Thymus (tissue), 11 donors: ENCODE measurements at regions not wholly inside any gene's neighbourhood (a gene's known extent, or its start where the extent isn't known, plus 50 kb on each side); places are given as distances from the start of the nearest gene placed in this dataset.

Experiments
- DNase-seq, 9 donors: peaks; one replicate each; pipeline ENCODE4 v3.0.0-alpha.2; 2013; ENCODE audit warnings: low spot score in 9 of 9, low read depth in 6 of 9, missing footprints in 1 of 9
- H3K27ac ChIP-seq, 2 donors: one replicate each; pipeline ENCODE4 v1.5.1; 2013; ENCODE audit warnings: control low read depth in 1 of 2, low read depth in 1 of 2, low read length in 1 of 2, mild to moderate bottlenecking in 1 of 2, moderate library complexity in 1 of 2
- H3K27me3 ChIP-seq, 2 donors: one replicate each; pipeline ENCODE4 v1.5.1; 2013; ENCODE audit warnings: low read length in 1 of 2; ENCODE audit not compliant: control insufficient read depth in 2 of 2, insufficient read depth in 1 of 2
- H3K36me3 ChIP-seq, 2 donors: one replicate each; pipeline ENCODE4 v1.5.1; 2013; ENCODE audit warnings: low read length in 1 of 2, mild to moderate bottlenecking in 1 of 2, moderate library complexity in 1 of 2; ENCODE audit not compliant: control insufficient read depth in 2 of 2, insufficient read depth in 2 of 2
- H3K4me1 ChIP-seq, 2 donors: one replicate each; pipeline ENCODE4 v1.5.1; 2013; ENCODE audit warnings: low read length in 2 of 2; ENCODE audit not compliant: control insufficient read depth in 2 of 2, insufficient read depth in 2 of 2
- H3K4me3 ChIP-seq, 2 donors: one replicate each; pipeline ENCODE4 v1.5.1; 2013; ENCODE audit warnings: low read length in 2 of 2, control low read depth in 1 of 2, mild to moderate bottlenecking in 1 of 2
- H3K9me3 ChIP-seq, 2 donors: one replicate each; pipeline ENCODE4 v1.5.1; 2013; ENCODE audit warnings: low read length in 1 of 2, mild to moderate bottlenecking in 1 of 2; ENCODE audit not compliant: control insufficient read depth in 2 of 2, insufficient read depth in 1 of 2
- WGBS: extraction: QIAGEN DNeasy Blood & Tissue Kit; methylation state at CpG from one replicate; pipeline ENCODE4 v1.1.7; 2013; 5-methylcytosine and 5-hydroxymethylcytosine counted together
- donor health status: healthy.

- no peaks in the 10 kb centered on the region for H3K27me3 ChIP-seq
- H3K36me3 ChIP-seq = no peaks in the 10 kb centered on the region
- 91% methylated on average over 3 of the region's 3 CpGs for WGBS
- H3K9me3 ChIP-seq = no peaks in the 10 kb centered on the region
- no peak for DNase-seq
- H3K4me3 ChIP-seq = no peak overlapping the region
- no peaks in the 10 kb centered on the region for H3K4me1 ChIP-seq
- H3K27ac ChIP-seq = no peak overlapping the region
These were observed 1259.1 kb downstream of the EPHA7 start for GRCh38 chr6:92160226-92160625.

DNA sequence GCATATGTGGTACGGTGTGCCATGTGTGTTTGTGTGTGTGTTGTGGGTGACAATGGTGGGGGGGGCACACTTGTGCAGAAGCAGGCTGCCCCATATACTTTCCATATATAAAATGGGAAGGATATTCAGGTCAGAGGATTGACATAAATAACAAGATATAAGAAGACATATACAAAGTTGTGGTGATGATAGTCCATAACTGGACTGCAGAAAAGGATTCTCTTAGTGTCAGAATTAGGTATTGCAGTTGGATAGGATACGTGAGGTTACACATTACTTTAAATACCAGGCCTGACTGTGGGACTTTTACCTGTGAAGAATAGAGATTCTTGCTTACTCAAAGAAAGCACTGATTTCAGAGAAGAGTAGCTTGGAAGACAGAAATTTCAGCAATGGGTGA, 1260.3 kb downstream of the EPHA7 start:
- Histone ChIP-seq H3K9me3 (no peaks in the 10 kb centered on the region), H3K27ac (no peak overlapping the region), H3K36me3 (no peaks in the 10 kb centered on the region), H3K4me3 (no peak overlapping the region), H3K27me3 (no peaks in the 10 kb centered on the region), H3K4me1 (no peaks in the 10 kb centered on the region)
- 89% methylated on average over 2 of the region's 2 CpGs for WGBS
- no peak for DNase-seq

DNA sequence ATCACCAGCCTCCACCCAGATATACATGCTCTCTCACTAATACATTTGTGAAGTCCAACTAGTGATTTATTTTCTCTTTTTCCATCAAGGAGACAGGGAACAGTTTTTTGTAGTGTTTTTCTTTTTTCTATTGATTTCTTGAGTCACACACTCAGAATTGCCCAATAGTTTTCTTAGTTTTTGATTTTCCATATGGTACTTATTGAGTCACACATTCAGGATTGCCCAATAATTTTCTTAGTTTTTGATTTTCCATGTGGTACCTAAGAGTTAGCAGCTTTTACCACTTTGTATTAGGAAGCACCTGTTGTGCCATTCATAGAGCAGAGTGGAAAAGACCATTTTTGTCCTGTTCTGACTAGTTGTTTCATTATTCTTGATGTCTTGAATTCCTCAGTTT, 1268.8 kb downstream of the EPHA7 start:
- H3K27me3 ChIP-seq = no peaks in the 10 kb centered on the region
- H3K4me3 ChIP-seq = no peak overlapping the region
- H3K9me3 ChIP-seq = no peaks in the 10 kb centered on the region
- H3K4me1 ChIP-seq = no peaks in the 10 kb centered on the region
- H3K27ac ChIP-seq = no peak overlapping the region
- no peaks in the 10 kb centered on the region for H3K36me3 ChIP-seq
- DNase-seq = no peak

- no peak for DNase-seq
- H3K9me3 ChIP-seq = no peaks in the 10 kb centered on the region
- no peak overlapping the region for H3K4me3 ChIP-seq
- no peaks in the 10 kb centered on the region for H3K4me1 ChIP-seq
- no peaks in the 10 kb centered on the region for H3K36me3 ChIP-seq
- no peaks in the 10 kb centered on the region for H3K27me3 ChIP-seq
- 97% methylated on average over 1 of the region's 1 CpG for WGBS
- no peak overlapping the region for H3K27ac ChIP-seq
These were observed 1272.1 kb downstream of the EPHA7 start for GRCh38 chr6:92147246-92147645.

- Histone ChIP-seq H3K36me3 (no peaks in the 10 kb centered on the region), H3K4me3 (no peak overlapping the region), H3K9me3 (no peaks in the 10 kb centered on the region), H3K27ac (no peak overlapping the region), H3K27me3 (no peaks in the 10 kb centered on the region), H3K4me1 (no peaks in the 10 kb centered on the region)
- 86% methylated on average over 1 of the region's 1 CpG for WGBS
- no peak for DNase-seq
These were observed 1279.8 kb downstream of the EPHA7 start for GRCh38 chr6:92139601-92140000.

DNA sequence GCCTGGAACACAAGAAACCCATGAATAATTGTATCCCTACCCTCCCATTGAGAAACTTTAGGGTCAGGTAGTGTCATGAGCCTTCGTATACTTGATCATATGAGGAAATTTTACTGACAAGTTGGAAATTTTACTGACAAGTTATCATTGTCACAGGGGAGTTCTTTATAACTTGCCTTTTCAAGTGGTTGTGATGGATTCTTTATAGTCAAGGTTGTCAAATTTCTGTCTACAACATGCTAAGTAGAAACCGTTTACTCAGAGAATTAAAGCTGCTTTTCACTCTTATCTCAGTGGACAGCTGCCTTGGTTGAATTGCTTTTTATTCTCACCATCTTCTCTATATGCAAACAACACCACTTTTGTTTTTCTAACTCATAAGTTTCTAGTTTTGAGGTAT, 1286.4 kb downstream of the EPHA7 start:
- H3K27me3 ChIP-seq = no peaks in the 10 kb centered on the region
- H3K9me3 ChIP-seq = no peaks in the 10 kb centered on the region
- H3K36me3 ChIP-seq = no peaks in the 10 kb centered on the region
- H3K4me3 ChIP-seq = no peak overlapping the region
- no peaks in the 10 kb centered on the region for H3K4me1 ChIP-seq
- no peak for DNase-seq
- H3K27ac ChIP-seq = no peak overlapping the region
- WGBS = 83% methylated on average over 2 of the region's 2 CpGs

GRCh38 chr6:92132457-92132856, 1286.9 kb downstream of the EPHA7 start:
- Histone ChIP-seq H3K4me1 (no peaks in the 10 kb centered on the region), H3K9me3 (no peaks in the 10 kb centered on the region), H3K27ac (no peak overlapping the region), H3K4me3 (no peak overlapping the region), H3K36me3 (no peaks in the 10 kb centered on the region), H3K27me3 (no peaks in the 10 kb centered on the region)
- WGBS = 97% methylated on average over 4 of the region's 4 CpGs
- no peak for DNase-seq

DNA sequence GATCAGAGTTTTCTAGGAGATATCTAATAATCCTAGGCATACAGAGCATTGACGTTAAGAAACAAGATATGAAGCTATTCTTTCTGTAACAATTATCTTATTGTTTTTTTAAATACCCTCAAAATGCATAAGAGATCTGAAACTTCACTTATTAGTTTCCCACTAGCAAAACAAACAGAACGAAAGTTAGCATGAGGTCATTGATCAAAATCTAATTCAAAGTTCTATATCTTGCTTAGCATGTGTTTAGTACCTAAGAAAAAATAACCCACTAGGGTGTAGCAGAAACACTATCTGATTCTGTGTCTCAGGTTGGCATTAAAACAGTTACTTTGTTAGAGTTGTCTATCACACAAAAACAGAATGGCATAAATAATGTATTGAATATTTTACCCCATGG, 1288.4 kb downstream of the EPHA7 start:
- Histone ChIP-seq H3K27ac (no peak overlapping the region), H3K9me3 (no peaks in the 10 kb centered on the region), H3K36me3 (no peaks in the 10 kb centered on the region), H3K4me1 (no peaks in the 10 kb centered on the region), H3K27me3 (no peaks in the 10 kb centered on the region), H3K4me3 (no peak overlapping the region)
- 92% methylated on average over 2 of the region's 2 CpGs for WGBS
- DNase-seq = no peak

GRCh38 chr6:92126983-92127382, 1292.4 kb downstream of the EPHA7 start:
- Histone ChIP-seq H3K9me3 (no peaks in the 10 kb centered on the region), H3K27me3 (no peaks in the 10 kb centered on the region), H3K4me1 (no peaks in the 10 kb centered on the region), H3K4me3 (no peak overlapping the region), H3K27ac (no peak overlapping the region), H3K36me3 (no peaks in the 10 kb centered on the region)
- no peak for DNase-seq
- 87% methylated on average over 6 of the region's 6 CpGs for WGBS

- Histone ChIP-seq H3K9me3 (no peaks in the 10 kb centered on the region), H3K27ac (no peak overlapping the region), H3K4me3 (no peak overlapping the region), H3K36me3 (no peaks in the 10 kb centered on the region), H3K4me1 (no peaks in the 10 kb centered on the region), H3K27me3 (no peaks in the 10 kb centered on the region)
- no peak for DNase-seq
- 81% methylated on average over 4 of the region's 4 CpGs for WGBS
These were observed 1293.3 kb downstream of the EPHA7 start for GRCh38 chr6:92126088-92126487.
